Natural killer cell (primary cell): ENCODE measurements at regions not wholly inside any gene's neighbourhood (a gene's known extent, or its start where the extent isn't known, plus 50 kb on each side); places are given as distances from the start of the nearest gene placed in this dataset.

ENCODE experiments used
- ATAC-seq, 3 donors: fragments of 150-1000 bp in 2 of 3; fragments of 200-7000 bp in 1 of 3; cut with Tn5 transposase; 1 replicate in 1 of 3; 2 replicates in 2 of 3; pipeline ENCODE4 v1.10.0; 2021; ENCODE audit warnings: mild to moderate bottlenecking in 2 of 3, moderate library complexity in 2 of 3
- DNase-seq, 2 donors: peaks; one replicate each; pipeline versions ENCODE4 v3.0.0 to v3.0.0-alpha.2; 2013 to 2021; ENCODE audit warnings: mixed read lengths in 1 of 2
- H3K27ac ChIP-seq: one replicate; pipeline ENCODE4 v1.5.1; 2013; ENCODE audit warnings: mild to moderate bottlenecking, low read length
- H3K27me3 ChIP-seq: one replicate; pipeline ENCODE4 v1.6.1; 2013; ENCODE audit warnings: low read length; ENCODE audit not compliant: control insufficient read depth, insufficient read depth
- H3K36me3 ChIP-seq: one replicate; pipeline ENCODE4 v1.6.1; 2013; ENCODE audit warnings: low read length; ENCODE audit not compliant: control insufficient read depth, insufficient read depth
- H3K4me1 ChIP-seq: one replicate; pipeline ENCODE4 v1.6.1; 2013; ENCODE audit warnings: low read length; ENCODE audit not compliant: control insufficient read depth, insufficient read depth
- H3K4me3 ChIP-seq: one replicate; pipeline ENCODE4 v1.5.1; 2013; ENCODE audit warnings: low read length
- H3K9me3 ChIP-seq: one replicate; pipeline ENCODE4 v1.6.1; 2013; ENCODE audit warnings: low read length; ENCODE audit not compliant: control insufficient read depth, insufficient read depth
- H3K27ac Mint-ChIP-seq, 2 donors: one replicate each; pipeline ENCODE4 v1.8.0; 2022; ENCODE audit warnings: mild to moderate bottlenecking in 2 of 2, mixed read lengths in 2 of 2, moderate library complexity in 1 of 2
- H3K27me3 Mint-ChIP-seq, 2 donors: one replicate each; pipeline ENCODE4 v1.8.0; 2022; ENCODE audit warnings: low read depth in 2 of 2, mixed read lengths in 2 of 2
- H3K36me3 Mint-ChIP-seq: one replicate; pipeline ENCODE4 v1.8.0; 2022; ENCODE audit warnings: mixed read lengths
- H3K4me1 Mint-ChIP-seq, 2 donors: one replicate each; pipeline ENCODE4 v1.8.0; 2022; ENCODE audit warnings: mixed read lengths in 2 of 2
- H3K4me3 Mint-ChIP-seq: one replicate; pipeline ENCODE4 v1.8.0; 2022; ENCODE audit warnings: mild to moderate bottlenecking, moderate library complexity, mixed read lengths
- H3K9me3 Mint-ChIP-seq, 2 donors: one replicate each; pipeline ENCODE4 v1.8.0; 2022; ENCODE audit warnings: mixed read lengths in 2 of 2
- CTCF ChIP-seq: fragments of 200-600 bp; IDR thresholded peaks from one replicate; pipeline ENCODE4 v1.8.0; 2022; ENCODE audit warnings: antibody characterized with exemption
- WGBS: methylation state at CpG from one replicate; pipeline ENCODE4 v1.1.7; 2013; ENCODE audit warnings: missing lambda C conversion rate; ENCODE audit not compliant: insufficient coverage; 5-methylcytosine and 5-hydroxymethylcytosine counted together
- intact Hi-C: fragments of 100-400 bp; cut with micrococcal nuclease; formaldehyde crosslinking; loops from one replicate; pipeline ENCODE4 v1.14.2; 2022

- Mint-ChIP-seq H3K4me3 (no peak overlapping the region), H3K36me3 (peaks cover 27% of the 10 kb centered on the region), H3K27ac (no peak overlapping the region), H3K9me3 (peaks cover 10 to 13% of the 10 kb centered on the region in 2 donors), H3K4me1 (no peaks in the 10 kb centered on the region), H3K27me3 (peaks cover 9 to 25% of the 10 kb centered on the region in 2 donors)
- H3K27ac ChIP-seq, result no peak overlapping the region
- TF ChIP-seq CTCF, result no peak
- intact Hi-C loops, result no loop called here
- no peak for DNase-seq
- no peak overlapping the region for H3K4me3 ChIP-seq
- 98% methylated on average over 15 of the region's 15 CpGs for WGBS
- no peaks in the 10 kb centered on the region for H3K36me3 ChIP-seq
- no peaks in the 10 kb centered on the region for H3K9me3 ChIP-seq
- H3K27me3 ChIP-seq, result peaks cover 3% of the 10 kb centered on the region
- ATAC-seq, result no peak
- no peaks in the 10 kb centered on the region for H3K4me1 ChIP-seq
Measured at GRCh38 chr2:199660167-199660566, 190.8 kb downstream of the FTCDNL1 start.

- Mint-ChIP-seq H3K27ac (no peak overlapping the region), H3K9me3 (peaks cover 13 to 15% of the 10 kb centered on the region in 2 donors), H3K36me3 (peaks cover 30% of the 10 kb centered on the region), H3K4me1 (no peaks in the 10 kb centered on the region), H3K27me3 (peaks cover 9 to 25% of the 10 kb centered on the region in 2 donors), H3K4me3 (no peak overlapping the region)
- no peaks in the 10 kb centered on the region for H3K4me1 ChIP-seq
- WGBS, result 5% methylated on average over 39 of the region's 39 CpGs
- intact Hi-C loops, result no loop called here
- no peak overlapping the region for H3K4me3 ChIP-seq
- H3K27ac ChIP-seq, result no peak overlapping the region
- H3K9me3 ChIP-seq, result no peaks in the 10 kb centered on the region
- no peak for TF ChIP-seq CTCF
- ATAC-seq (peak in 1 of 3 donors; percentile 35), DNase-seq (no peak)
- peaks cover 3% of the 10 kb centered on the region for H3K27me3 ChIP-seq
- H3K36me3 ChIP-seq, result no peaks in the 10 kb centered on the region
Measured at GRCh38 chr2:199659207-199659606, 191.8 kb downstream of the FTCDNL1 start.

GRCh38 chr2:199646439-199646838 lies 188.7 kb upstream of the SATB2 start:
- intact Hi-C loops, result no loop called here
- Histone ChIP-seq H3K36me3 (no peaks in the 10 kb centered on the region), H3K9me3 (no peaks in the 10 kb centered on the region), H3K4me1 (no peaks in the 10 kb centered on the region), H3K4me3 (no peak overlapping the region), H3K27me3 (no peaks in the 10 kb centered on the region), H3K27ac (no peak overlapping the region)
- Mint-ChIP-seq H3K36me3 (no peaks in the 10 kb centered on the region), H3K9me3 (peaks cover 5 to 7% of the 10 kb centered on the region in 2 donors), H3K27me3 (no peaks in the 10 kb centered on the region), H3K4me3 (no peak overlapping the region), H3K4me1 (no peaks in the 10 kb centered on the region), H3K27ac (no peak overlapping the region)
- DNase-seq, result no peak
- TF ChIP-seq CTCF, result no peak
- no peak for ATAC-seq
- 71% methylated on average over 2 of the region's 2 CpGs for WGBS

- intact Hi-C loops, result no loop called here
- no peak for DNase-seq
- Mint-ChIP-seq H3K27ac (no peak overlapping the region), H3K9me3 (peaks cover 0 to 2% of the 10 kb centered on the region in 2 donors), H3K27me3 (no peaks in the 10 kb centered on the region), H3K4me1 (no peaks in the 10 kb centered on the region), H3K4me3 (no peak overlapping the region), H3K36me3 (no peaks in the 10 kb centered on the region)
- WGBS, result 96% methylated on average over 2 of the region's 4 CpGs
- H3K9me3 ChIP-seq, result no peaks in the 10 kb centered on the region
- no peak for ATAC-seq
- H3K36me3 ChIP-seq, result no peaks in the 10 kb centered on the region
- H3K27me3 ChIP-seq, result no peaks in the 10 kb centered on the region
- no peak for TF ChIP-seq CTCF
- no peak overlapping the region for H3K27ac ChIP-seq
- H3K4me1 ChIP-seq, result no peaks in the 10 kb centered on the region
- H3K4me3 ChIP-seq, result no peak overlapping the region
Measured at GRCh38 chr2:199631129-199631528, 173.4 kb upstream of the SATB2 start.
